Stimulated activated CD4-positive, alpha-beta T cell treated with anti-CD3 and anti-CD28 coated beads, Interleukin-1b, Interleukin-23, amount 100 ng/mL, for 1 hour (primary cell): ENCODE measurements at regions not wholly inside any gene's neighbourhood (a gene's known extent, or its start where the extent isn't known, plus 50 kb on each side); places are given as distances from the start of the nearest gene placed in this dataset.
"Not testable (repeated sequence)": the region's sequence is repeated elsewhere in the genome, so short reads cannot be mapped to it uniquely, and the experiment has no call there.

Source experiments
- DNase-seq, 2 donors: peaks; one replicate each; pipeline ENCODE4 v3.0.0-alpha.2; 2020; ENCODE audit warnings: low read depth in 2 of 2

DNA sequence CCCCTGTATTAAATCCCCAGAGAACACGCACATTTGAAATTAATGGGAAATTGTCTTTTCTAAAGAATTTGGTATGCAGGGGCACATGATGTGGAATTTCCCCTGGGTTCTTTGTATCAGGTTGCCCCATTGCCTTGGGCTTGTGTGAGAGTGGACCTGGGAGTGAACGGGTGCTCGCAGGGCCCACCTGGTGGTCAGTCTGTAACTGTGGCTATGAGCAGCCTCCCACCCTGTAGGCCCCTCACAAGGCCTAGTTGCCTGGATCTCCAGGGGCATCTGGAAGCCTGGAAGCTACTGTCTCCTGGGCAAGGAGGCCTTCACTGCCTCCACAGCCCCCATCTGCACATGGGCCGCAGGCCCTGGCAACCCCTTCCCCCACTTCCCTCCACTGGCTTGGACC lies 96.7 kb downstream of the SLC25A47 start:
- no peak for DNase-seq

DNA sequence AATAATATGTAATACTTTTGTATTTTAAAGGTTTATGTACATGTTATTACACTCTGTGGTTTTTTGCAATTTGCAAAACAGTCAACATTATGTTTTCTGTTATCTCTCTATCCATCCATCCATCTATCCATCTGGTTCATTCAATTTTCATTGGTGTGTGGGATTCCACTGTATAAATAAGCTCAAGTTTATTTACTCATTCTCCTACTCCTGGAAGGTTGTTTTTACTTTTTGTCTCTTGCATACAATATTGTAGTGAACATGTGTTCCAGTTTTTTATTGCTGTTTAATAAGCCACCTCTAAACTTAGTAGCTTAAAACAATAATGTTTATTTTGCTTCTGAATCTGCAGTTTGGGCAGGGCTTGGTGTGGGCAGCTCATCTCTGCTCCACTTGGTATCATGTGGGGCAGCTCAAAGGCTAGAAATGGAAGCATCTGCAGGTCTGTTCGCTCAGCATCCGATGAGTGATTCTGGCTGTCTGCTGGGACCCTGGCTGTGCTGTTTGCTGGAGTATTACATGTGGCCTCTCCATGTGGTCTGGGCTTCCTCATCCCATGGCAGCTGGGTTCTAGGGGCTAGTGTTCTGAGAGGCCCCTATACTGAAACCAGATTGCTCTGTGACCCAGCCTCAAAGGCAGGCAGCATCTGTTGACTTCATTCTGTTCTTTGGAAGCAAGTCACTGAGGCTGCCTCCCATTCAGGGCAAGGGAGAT lies 98.8 kb downstream of the SLC25A47 start:
- DNase-seq, result no peak

DNA sequence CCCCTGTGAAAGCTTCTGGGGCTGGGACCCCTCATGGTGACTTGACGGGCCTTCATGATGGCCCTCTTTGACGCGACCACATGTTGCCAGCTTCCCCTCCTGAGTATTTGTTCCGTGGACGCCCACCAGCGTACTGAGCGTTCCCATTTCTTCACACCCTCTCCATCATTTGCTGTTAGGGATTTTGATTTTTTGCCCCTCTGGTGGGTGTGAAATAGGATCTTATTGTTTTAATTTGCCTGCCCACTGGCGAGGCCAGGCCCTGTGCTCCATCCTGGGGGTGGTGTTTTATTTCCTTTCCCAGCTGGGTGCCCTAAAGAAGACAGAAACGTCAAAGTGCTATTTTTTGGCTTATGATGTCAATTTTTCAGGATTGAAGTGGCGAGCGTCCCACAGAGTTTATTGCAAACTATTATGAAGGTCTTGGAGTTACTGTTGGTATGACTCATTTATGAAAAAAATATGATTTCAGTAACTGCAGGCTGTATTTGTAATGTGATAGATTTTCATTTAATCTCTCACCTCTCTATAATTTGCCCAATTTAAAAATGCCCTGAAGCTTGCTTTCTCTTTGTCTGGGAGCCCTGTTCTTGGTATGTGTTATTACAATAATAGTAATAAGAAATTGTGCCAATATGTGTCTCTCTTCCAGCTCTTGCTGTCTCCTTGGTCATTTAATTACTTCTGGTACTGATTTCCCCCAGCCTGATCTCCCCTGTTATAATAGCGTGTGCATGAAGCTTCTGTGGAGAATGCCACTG lies 99.6 kb downstream of the SLC25A47 start:
- no peak for DNase-seq

DNA sequence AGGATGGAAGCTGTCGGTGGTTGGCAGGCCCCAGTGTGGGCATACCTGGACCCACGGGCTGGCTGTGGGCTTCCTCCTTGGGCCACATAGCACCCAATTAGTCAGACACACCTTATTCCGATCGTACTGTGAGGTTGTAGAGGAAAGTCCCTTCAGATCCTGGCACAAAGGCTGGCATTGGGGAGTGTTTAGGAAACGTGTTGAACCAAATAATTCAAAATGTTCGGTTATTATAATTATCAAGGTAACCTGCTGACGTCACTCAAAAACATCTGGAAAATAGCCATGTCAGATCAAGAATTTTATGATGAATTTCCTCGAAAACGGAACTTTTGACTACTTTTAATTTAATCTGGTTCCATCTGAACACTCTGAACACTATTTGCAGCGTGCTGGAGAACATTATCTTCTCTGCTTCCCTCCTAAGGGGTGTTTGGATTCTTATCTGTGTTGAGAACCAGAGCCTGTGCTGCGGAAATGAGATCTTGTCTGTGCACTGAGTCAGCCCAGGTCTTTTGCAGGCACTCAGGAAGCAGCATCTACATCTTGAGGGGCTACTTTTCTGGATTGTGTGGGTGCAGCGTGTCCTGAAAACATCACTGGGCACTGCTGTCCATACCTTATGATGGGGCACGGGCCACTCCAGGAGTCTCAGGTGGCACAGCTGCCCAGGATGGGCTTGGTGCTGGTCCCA lies 100.3 kb downstream of the SLC25A47 start:
- DNase-seq, result no peak

DNA sequence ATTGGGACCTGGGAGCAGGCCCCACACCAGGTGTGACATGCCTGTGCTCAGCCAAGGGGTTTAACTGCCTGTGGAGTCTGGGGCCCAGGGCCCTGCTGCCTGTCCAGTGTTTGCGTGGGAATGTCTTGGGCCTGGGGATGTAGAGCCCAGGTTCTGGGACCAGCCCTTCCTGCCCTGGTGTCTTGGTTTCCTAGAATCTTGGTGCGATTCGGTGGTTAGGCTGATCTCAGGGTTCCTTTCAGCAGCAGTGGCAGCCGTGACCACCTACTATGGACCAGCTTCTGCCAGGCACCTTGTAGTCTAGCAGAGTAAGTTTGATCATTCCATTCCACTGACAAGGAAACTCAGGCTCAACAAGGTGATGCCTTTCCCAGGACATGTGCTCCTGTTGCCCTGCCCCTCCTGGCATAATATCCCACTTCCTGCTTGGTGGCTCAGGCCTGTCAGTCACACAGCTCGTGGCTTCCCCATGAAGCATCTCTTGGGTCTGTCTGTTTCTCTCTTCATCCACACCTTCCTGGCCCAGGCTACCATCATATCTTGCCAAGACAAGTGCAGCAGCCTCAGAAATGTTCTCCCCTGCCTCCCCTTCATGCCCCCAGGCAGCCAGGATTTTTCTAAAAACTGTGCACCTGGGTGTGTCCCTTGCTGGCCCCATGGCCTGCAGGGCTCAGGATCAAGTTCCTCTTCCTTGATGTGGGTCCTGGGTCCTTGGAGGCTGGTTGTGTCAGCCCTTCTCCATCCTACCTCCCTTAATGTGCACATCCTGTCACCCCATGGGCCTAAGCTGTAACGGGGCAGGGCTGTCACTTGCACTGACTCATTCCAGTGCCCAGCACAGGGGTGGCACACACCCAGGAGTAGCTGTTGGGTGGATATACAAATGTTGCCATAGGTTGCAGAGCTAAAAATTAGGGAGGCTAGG lies 101.6 kb downstream of the SLC25A47 start:
- no peak for DNase-seq

DNA sequence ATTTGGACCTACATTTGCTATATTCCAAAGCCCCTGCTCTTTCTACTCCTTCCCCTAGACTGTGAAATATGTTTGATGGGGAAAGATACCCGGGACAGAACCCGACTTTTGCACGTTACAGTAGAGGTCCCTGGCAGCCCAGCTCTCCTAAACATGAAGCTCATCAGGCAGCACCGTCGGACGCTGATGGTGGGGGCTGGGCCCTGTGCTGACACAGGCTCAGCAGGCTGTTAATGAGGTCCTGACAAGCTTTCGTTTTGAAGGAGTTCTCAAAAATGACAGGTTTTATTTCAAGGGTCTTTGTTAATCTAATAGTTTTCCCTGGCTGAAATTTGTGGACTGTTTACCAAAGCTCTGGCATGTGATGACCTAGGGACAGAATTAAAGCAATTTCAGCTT lies 102.3 kb downstream of the SLC25A47 start:
- DNase-seq, result no peak

DNA sequence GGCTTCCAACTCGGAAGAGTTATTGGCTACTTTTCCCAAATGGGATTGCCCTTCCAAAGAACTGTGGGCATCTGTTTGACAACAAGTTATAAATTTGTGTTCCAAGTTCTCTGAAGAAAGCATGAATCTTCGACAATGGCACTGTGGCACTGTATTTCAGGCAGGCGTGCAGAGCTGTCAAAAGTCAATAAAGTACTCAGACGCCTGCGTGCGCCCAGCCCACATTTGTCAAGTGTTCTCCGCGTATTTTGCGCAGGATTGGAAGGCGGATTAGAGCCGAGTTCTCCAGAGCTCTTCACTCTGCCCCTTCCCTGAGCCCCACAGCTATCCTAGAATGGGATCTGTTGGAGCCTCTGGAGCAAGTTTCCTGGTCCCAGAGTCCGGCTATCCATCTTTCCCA lies 103.2 kb downstream of the SLC25A47 start:
- DNase-seq, result no peak

DNA sequence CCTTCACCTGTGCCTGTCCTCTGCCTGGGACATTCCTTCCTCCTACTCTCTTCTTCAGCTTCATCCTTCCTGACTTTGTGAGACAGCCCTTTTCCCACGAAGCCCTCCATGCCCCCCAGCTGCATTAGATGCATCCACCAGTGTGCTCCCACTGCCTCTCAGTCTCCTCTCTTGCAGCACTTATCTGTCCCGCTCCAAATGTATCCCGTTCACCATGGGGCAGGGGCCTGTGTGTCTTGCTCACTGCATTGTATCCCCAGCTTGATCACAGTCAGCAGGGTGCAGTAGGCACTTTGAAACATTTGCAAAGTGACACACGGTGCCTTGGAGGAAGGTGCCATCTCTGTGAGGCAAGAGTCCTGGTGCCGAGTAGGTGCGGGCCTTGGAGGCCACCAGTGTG lies 104.0 kb downstream of the SLC25A47 start:
- no peak for DNase-seq

DNA sequence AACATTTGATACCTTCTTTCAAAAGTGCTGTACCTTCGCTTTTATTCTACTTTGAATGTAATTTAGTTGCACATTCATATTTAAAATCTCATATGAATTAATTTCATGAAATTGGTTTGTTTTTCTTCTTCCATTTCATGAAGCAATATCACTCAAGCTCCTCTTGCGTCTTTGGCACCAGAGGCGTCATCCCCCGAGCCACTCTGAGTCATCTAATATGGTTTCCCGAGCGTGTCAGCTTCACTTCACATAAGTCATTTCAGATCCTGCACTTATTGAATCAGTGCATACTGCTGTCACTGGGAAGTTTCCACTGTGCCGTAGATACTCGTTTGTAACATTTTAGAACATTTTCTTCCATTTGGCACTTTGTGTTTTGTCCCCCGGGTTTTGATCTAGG lies 105.6 kb downstream of the SLC25A47 start:
- DNase-seq, result no peak

DNA sequence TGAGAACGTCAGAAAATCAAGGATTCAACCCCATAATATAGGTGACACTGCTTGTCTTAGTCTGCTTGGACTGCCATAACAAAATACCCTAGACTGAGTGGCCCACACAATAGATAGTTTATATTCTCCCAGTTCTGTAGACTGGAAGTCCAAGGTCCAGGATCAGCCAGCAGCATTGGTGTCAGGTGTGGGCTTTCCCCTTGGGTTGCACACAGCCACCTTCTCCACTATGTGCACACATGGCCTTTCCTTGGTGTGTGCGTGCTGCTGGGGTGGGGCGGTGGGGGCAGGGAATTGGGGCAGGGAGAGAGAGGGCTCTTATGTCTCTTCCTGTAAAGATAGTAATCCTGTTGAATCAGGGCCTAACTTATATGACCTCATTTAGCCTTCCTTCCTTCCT lies 106.4 kb downstream of the SLC25A47 start:
- DNase-seq, result no peak

DNA sequence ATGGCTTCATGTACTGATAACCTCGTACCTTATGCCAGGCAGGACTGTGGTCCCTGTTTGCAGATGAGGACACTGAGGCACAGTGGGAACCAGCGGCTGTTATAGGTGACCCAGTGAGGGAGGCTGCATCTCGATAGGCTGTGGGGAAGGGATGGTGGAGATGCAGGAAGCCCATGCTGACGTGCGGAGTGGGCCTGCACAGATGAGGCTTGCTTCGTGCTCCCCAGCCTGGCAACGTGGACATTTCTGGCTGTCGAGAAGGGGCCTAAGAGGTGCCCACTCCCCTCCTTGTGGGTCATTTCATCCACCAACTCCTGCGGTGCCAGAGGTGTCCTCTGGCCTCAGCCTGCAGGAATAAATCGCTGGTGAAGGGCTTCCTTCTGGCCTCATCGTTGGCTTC lies 107.4 kb downstream of the SLC25A47 start:
- no peak for DNase-seq

DNA sequence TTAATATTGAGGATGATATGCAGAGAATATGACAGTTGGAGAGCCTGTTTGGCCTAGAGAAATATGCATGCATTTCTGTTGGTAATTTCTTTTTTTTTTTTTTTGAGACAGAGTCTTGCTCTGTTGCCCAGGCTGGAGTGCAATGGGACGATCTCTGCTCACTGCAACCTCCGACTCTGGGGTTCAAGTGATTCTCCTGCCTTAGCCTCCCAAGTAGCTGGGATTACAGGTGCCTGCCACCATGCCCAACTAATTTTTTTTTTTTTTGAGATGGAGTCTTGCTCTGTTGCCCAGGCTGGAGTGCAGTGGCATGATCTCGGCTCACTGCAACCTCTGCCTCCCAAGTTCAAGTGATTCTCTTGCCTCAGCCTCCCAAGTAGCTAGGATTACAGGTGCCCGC lies 108.3 kb downstream of the SLC25A47 start:
- DNase-seq, result not testable (repeated sequence)

DNA sequence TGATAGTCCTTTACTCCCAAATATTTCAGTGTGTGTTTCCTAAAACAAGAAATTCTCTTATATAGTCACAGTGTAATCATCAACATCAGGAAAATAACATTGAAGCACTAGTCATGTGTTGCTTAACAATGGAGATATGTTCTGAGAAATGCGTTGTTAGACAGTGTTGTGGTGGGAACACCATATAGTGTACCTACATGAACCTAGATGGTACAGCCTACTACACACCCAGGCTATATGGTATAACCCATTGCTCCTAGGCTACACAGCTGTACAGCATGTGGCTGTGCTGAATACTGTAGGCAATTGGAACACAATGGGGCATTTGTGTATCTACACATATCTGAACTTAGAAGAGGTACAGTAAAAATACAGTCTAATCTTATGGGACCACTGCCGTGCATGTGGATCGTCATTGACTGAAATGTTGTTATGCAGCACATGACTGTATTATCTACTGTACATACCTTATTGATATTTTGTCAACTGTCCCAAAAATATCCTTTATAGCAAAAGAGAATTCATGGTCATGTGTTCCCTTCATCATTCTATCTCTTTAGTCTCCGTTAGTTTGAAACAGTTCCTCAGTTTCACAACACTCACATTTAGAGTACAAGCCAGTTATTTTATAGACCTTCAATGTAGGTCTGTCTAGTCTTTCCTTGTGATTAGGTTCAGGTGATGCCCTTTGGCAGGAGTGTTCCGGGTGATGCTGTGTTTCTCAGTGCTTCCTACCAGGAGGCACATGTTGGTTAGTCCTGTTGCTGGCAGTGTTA lies 109.7 kb downstream of the SLC25A47 start:
- no peak for DNase-seq

DNA sequence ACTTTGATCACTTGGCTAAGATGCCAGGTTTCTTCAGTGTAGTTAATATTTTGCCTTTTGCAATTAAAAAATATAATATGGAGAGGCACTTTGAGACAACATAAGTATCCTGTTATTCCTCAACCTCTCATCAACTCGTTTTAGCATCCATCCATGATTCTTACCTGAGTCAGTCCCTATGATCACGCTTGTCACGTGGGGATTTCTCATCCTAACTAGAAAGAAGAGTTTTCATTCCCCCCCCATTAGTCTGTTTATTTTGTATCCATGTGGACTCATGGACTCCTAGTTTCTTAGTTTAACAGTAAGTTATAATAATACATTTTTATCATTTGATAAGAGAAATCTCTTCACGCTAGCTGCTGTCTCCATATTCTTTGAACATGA lies 110.3 kb downstream of the SLC25A47 start:
- DNase-seq, result no peak

DNA sequence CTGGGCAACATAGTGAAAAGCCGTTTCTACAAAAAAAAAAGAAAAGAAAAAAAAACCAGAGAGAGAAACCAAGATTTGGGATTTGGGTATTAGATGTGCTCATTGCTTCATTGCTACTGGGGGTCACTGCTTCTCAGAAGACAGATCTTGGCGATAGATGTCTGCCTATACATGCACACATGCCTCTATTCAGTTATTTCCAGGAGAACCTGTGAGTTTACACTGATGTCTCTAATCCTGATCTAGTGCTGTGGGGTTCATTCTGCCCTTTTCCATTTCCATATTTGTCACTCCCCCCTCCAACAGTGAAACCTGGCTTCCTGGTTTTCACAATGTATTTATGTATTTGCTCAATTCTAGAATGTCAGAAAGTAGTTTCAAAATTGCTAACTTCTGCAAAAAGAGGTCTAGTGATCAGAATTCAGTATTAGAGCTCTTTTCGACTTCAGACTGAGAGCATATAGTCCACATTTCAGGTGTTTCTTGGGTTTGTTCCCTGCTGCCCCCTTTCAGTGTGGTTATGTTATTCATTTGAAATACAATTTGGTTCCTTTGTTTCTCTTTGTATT lies 111.0 kb downstream of the SLC25A47 start:
- DNase-seq, result no peak

DNA sequence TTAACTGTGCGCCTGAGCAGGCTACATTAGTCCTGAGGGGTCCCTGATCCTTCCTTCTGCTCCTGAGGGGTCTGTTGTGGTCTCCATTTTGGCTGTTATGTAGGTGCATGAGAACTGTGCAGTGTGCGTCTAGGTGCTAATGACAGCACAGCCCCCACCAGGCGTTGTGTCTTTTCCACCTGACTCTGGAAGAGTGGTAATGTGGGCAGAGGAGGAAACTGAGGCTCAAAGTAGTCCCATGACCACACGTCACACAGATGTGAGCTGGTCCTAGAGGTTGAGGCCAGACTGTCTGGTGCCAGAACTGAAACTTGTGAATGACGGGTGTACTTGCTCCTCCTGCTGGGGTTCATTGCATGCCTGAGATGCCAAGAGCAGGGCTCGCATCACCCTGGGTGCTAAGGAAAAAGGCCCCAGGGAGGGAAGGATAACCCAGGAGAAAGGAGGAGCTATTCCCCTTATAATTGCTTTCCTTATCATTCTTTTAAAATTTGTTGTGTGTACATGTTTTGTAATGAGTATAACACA lies 111.8 kb downstream of the SLC25A47 start:
- DNase-seq, result no peak

DNA sequence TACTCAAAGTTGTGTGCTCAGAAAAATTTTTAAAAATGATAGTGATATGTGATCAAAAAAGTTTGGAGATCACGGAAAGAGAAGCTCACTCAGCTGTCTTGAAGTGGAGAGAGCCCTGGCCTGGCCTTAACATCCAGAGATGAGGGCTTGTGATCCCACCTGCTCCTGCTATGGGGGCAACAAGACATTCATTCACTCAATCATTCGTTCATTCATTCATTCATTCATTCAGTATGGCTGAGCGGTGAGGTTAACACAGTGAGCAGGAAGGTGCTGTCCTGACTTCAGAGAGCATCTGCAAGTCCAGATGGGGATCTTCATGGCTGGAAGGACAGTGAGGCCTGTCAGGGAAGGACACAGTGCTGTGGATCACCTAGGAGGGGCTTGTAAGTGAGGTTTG lies 112.3 kb downstream of the SLC25A47 start:
- no peak for DNase-seq

DNA sequence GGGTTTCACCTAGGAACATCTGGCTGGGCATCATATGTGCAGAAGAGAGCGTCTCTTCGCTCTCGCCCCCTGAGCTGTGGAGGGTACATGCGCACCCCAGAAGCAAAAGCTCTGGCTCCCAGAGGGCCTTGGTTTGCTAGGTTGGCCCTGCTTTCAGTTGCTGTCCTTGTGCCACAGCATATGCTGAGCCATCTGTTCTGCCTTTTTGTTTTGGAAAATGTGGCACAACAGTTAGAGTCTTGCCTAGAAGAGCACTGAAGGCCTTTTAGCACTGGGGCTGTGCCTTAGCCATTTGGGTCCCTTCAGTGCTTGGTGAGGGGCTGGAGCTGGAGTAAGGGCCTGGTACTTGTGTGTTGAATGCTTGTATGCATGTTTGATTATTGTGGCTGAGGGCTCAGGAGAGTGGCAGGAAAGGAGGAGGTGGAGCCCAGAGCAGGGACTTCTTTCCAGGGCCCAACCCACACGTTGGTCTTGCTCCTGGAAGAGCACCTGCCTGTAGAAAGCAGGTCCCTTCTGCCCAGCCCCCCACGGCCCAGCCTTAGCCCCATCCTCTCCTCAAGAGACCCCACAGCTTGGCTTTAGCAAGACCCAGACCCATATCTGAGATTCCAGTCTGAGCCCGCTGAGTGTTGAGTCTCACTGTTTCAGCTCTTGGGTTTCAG lies 113.7 kb downstream of the SLC25A47 start:
- DNase-seq, result no peak

DNA sequence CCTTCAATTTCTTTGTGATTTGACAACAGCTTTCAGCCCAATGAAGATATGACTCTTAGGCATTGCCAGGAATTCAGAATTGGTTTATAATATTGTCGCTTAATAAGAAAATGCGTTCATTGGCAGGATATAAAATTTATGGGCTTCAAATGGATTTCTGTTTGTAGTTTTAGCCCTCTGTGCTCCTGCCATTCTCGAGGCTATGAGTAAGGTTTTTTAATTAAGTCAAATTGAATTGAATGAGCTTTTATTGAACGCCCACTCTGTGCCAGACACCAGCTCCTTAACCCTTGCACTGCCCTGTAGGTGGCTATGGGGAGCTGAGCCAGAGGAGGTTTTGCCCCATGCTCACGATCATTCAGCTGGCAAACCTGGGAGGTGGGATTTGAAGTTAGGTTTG lies 115.1 kb downstream of the SLC25A47 start:
- DNase-seq, result no peak
